Gastroesophageal sphincter (tissue), 2 donors: ENCODE measurements at regions not wholly inside any gene's neighbourhood (a gene's known extent, or its start where the extent isn't known, plus 50 kb on each side); places are given as distances from the start of the nearest gene placed in this dataset.

Source experiments
- POLR2A ChIP-seq, 2 donors: fragments of 450-650 bp; IDR thresholded peaks; one replicate each; pipeline ENCODE4 v1.6.1; 2017; ENCODE audit warnings: antibody characterized with exemption in 2 of 2, mild to moderate bottlenecking in 2 of 2, moderate library complexity in 1 of 2
- POLR2AphosphoS5 ChIP-seq: sonication (generic); formaldehyde crosslinking; IDR thresholded peaks from one replicate; pipeline ENCODE4 v1.6.1; 2017; ENCODE audit warnings: antibody characterized with exemption

GRCh38 chr2:3039188-3040065 lies 338.2 kb downstream of the EIPR1 start:
- TF ChIP-seq POLR2A (IDR thresholded peaks at IDR 0.05) (no peak), POLR2AphosphoS5 (no peak)
